HEK293T (cell line): ENCODE measurements at regions not wholly inside any gene's neighbourhood (a gene's known extent, or its start where the extent isn't known, plus 50 kb on each side); places are given as distances from the start of the nearest gene placed in this dataset.

Experiments used
- CTCF ChIA-PET: fragments of 350-600 bp; formaldehyde crosslinking; extraction: SDS; loops from one replicate; lab custom pipeline; 2021; ENCODE audit warnings: antibody characterized with exemption, inconsistent platforms; lab: Yijun Ruan, JAX
- POLR2A ChIA-PET: fragments of 350-600 bp; formaldehyde crosslinking; extraction: SDS; loops from one replicate; lab custom pipeline; 2020; ENCODE audit warnings: antibody characterized with exemption, inconsistent platforms; lab: Yijun Ruan, JAX
- DNase-seq: peaks from one replicate; pipeline ENCODE4 v3.0.0; 2012; ENCODE audit warnings: mixed read lengths; ENCODE audit errors: extremely low spot score
- ARNT ChIP-seq: fragments of 450-650 bp; IDR thresholded peaks from 2 replicates; pipeline ENCODE4 v1.6.1; 2017; ENCODE audit warnings: mild to moderate bottlenecking
- BHLHE40 ChIP-seq: fragments of 450-650 bp; IDR thresholded peaks from 2 replicates; pipeline ENCODE4 v1.6.1; 2016; ENCODE audit warnings: mild to moderate bottlenecking, moderate library complexity, borderline replicate concordance
- CTBP1 ChIP-seq: fragments of 450-650 bp; IDR thresholded peaks from 2 replicates; pipeline ENCODE4 v1.6.1; 2016; ENCODE audit warnings: borderline replicate concordance
- ELF4 ChIP-seq: fragments of 450-650 bp; IDR thresholded peaks from 2 replicates; pipeline ENCODE4 v1.6.1; 2017; ENCODE audit warnings: antibody characterized with exemption
- FOXA1 ChIP-seq: fragments of 450-650 bp; IDR thresholded peaks from 2 replicates; pipeline ENCODE4 v1.6.1; 2016; ENCODE audit warnings: mild to moderate bottlenecking
- FOXK2 ChIP-seq: fragments of 450-650 bp; IDR thresholded peaks from 2 replicates; pipeline ENCODE4 v1.6.1; 2016; ENCODE audit warnings: mild to moderate bottlenecking
- FOXM1 ChIP-seq: fragments of 450-650 bp; IDR thresholded peaks from 2 replicates; pipeline ENCODE4 v1.6.1; 2017; ENCODE audit warnings: mild to moderate bottlenecking, borderline replicate concordance
- HDGF ChIP-seq: fragments of 450-650 bp; IDR thresholded peaks from 2 replicates; pipeline ENCODE4 v1.6.1; 2017; ENCODE audit warnings: antibody characterized with exemption, borderline replicate concordance
- L3MBTL2 ChIP-seq: fragments of 450-650 bp; conservative IDR thresholded peaks from 2 replicates; pipeline ENCODE4 v1.6.1; 2016; ENCODE audit warnings: mild to moderate bottlenecking
- LEF1 ChIP-seq: fragments of 450-650 bp; IDR thresholded peaks from 2 replicates; pipeline ENCODE4 v1.6.1; 2017; ENCODE audit warnings: mild to moderate bottlenecking, borderline replicate concordance
- NFRKB ChIP-seq: fragments of 450-650 bp; IDR thresholded peaks from 2 replicates; pipeline ENCODE4 v1.6.1; 2016; ENCODE audit warnings: mild to moderate bottlenecking, moderate library complexity
- SP1 ChIP-seq: fragments of 450-650 bp; IDR thresholded peaks from 2 replicates; pipeline ENCODE4 v1.6.1; 2017
- SUZ12 ChIP-seq: fragments of 450-650 bp; IDR thresholded peaks from 2 replicates; pipeline ENCODE4 v1.6.1; 2016; ENCODE audit warnings: mild to moderate bottlenecking
- TARDBP ChIP-seq: fragments of 450-650 bp; IDR thresholded peaks from 2 replicates; pipeline ENCODE4 v1.6.1; 2016
- ZNF384 ChIP-seq: fragments of 450-650 bp; IDR thresholded peaks from 2 replicates; pipeline ENCODE4 v1.6.1; 2016
- TF ChIP-seq, protein P1 (sequence below): fragments of 450-650 bp; IDR thresholded peaks from 2 replicates; pipeline ENCODE4 v1.6.1; 2016

DNA sequence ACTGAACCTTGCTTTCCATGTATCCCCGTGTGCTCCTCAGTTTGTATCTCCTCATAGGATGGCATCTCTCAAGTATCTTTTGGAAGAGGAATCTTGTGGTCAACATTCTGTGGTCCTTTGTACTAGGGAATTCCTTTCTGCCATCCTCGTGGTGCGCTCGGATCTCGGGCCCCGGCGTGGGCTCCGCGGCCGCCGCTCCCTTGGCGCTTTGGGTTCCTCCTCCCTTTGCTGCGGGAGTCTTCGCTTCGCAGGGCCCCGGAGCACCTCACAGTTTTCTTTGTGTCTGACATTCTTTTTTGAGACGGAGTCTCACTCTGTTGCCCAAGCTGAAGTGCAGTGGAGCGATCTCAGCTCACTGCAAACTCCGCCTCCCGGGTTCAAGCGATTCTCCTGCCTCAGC is 264.7 kb downstream of the IRS2 start:
- POLR2A ChIA-PET: no interaction called here
- no peak for DNase-seq
- TF ChIP-seq ZNF384: no peak
- TF ChIP-seq TARDBP: no peak
- no peak for TF ChIP-seq BHLHE40
- TF ChIP-seq ARNT: no peak
- no peak for TF ChIP-seq HDGF
- TF ChIP-seq SUZ12: no peak
- no peak for TF ChIP-seq FOXA1
- no peak for TF ChIP-seq SP1
- TF ChIP-seq ELF4: no peak
- no peak for TF ChIP-seq CTBP1
- TF ChIP-seq L3MBTL2: no peak
- no peak for TF ChIP-seq NFRKB
- TF ChIP-seq FOXM1: no peak
- TF ChIP-seq, protein P1, sequence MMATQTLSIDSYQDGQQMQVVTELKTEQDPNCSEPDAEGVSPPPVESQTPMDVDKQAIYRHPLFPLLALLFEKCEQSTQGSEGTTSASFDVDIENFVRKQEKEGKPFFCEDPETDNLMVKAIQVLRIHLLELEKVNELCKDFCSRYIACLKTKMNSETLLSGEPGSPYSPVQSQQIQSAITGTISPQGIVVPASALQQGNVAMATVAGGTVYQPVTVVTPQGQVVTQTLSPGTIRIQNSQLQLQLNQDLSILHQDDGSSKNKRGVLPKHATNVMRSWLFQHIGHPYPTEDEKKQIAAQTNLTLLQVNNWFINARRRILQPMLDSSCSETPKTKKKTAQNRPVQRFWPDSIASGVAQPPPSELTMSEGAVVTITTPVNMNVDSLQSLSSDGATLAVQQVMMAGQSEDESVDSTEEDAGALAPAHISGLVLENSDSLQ: no peak
- TF ChIP-seq LEF1: no peak
- TF ChIP-seq FOXK2: no peak
- CTCF ChIA-PET: no interaction called here

GRCh38 chr13:109517517-109517916 is 268.9 kb downstream of the IRS2 start:
- POLR2A ChIA-PET: no interaction called here

GRCh38 chr13:109516186-109516585 is 270.2 kb downstream of the IRS2 start:
- ChIA-PET POLR2A (no interaction called here), CTCF (no interaction called here)
- DNase-seq: no peak
- TF ChIP-seq ELF4: no peak
- TF ChIP-seq FOXK2: no peak
- TF ChIP-seq LEF1: no peak
- TF ChIP-seq L3MBTL2: no peak
- no peak for TF ChIP-seq BHLHE40
- no peak for TF ChIP-seq HDGF
- TF ChIP-seq FOXA1: no peak
- no peak for TF ChIP-seq NFRKB
- TF ChIP-seq TARDBP: no peak
- no peak for TF ChIP-seq SP1
- TF ChIP-seq ZNF384: no peak
- TF ChIP-seq FOXM1: no peak
- no peak for TF ChIP-seq ARNT
- TF ChIP-seq, protein P1: no peak
- no peak for TF ChIP-seq SUZ12
- no peak for TF ChIP-seq CTBP1

More at GRCh38 chr13:109517517-109517916, 268.9 kb downstream of the IRS2 start:
- DNase-seq: no peak
- CTCF ChIA-PET: no interaction called here
- no peak for TF ChIP-seq SP1
- TF ChIP-seq L3MBTL2: no peak

DNA sequence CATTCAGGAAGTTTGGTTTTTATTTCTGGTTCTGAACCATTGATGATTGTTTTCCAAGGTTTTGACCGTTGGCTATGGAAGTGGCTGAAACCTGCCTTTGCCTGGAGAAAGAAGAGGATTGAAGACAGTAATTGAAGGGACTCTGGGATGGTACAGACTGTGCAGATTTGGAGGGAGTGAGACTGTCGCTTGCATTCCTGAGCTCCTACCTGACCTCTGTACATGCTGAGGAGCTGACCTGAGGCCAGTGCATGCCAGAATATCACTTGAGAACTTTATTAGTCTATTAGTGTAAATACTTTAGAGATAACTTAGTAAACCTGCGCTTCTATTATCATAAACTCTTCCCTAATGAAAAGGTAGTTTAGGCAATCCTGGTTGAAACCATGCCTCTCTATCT is 276.4 kb downstream of the IRS2 start:
- DNase-seq: no peak
- CTCF ChIA-PET: no interaction called here
- TF ChIP-seq SP1 (no peak), ZNF384 (no peak), FOXM1 (no peak), ELF4 (no peak)
- TF ChIP-seq, protein P1: no peak
- POLR2A ChIA-PET: no interaction called here

GRCh38 chr13:109509154-109509900 is 277.1 kb downstream of the IRS2 start:
- CTCF ChIA-PET: no interaction called here
- POLR2A ChIA-PET: no interaction called here
- DNase-seq: no peak
- TF ChIP-seq FOXM1 (no peak), LEF1 (no peak), ZNF384 (no peak), L3MBTL2 (no peak), FOXK2 (no peak), CTBP1 (no peak), ELF4 (no peak), NFRKB (no peak)
- TF ChIP-seq, protein P1: no peak

GRCh38 chr13:109500146-109500773 is 286.1 kb downstream of the IRS2 start:
- ChIA-PET POLR2A (no interaction called here), CTCF (no interaction called here)
- TF ChIP-seq FOXA1: no peak
- TF ChIP-seq CTBP1: no peak
- peak; percentile 5 for DNase-seq
